Right atrium auricular region (tissue), 2 donors: ENCODE measurements at regions not wholly inside any gene's neighbourhood (a gene's known extent, or its start where the extent isn't known, plus 50 kb on each side); places are given as distances from the start of the nearest gene placed in this dataset.

ENCODE experiments used
- DNase-seq: peaks from one replicate; pipeline ENCODE4 v3.0.0-alpha.2; 2019; ENCODE audit warnings: low spot score
- H3K27ac ChIP-seq, 2 donors: fragments of 200-600 bp; sonication (generic); 1 replicate in 1 of 2; 2 replicates in 1 of 2; pipeline ENCODE4 v1.5.1; 2016 to 2019
- H3K27me3 ChIP-seq, 2 donors: fragments of 200-600 bp; sonication (generic); one replicate each; pipeline versions ENCODE4 v1.5.1 to v1.6.0; 2017 to 2019
- H3K36me3 ChIP-seq: fragments of 200-600 bp; sonication (generic); one replicate; pipeline ENCODE4 v1.5.1; 2016
- H3K4me1 ChIP-seq, 2 donors: fragments of 200-600 bp; sonication (generic); one replicate each; pipeline versions ENCODE4 v1.5.1 to v1.6.0; 2017 to 2019
- H3K4me3 ChIP-seq, 2 donors: fragments of 200-600 bp; sonication (generic); 1 replicate in 1 of 2; 2 replicates in 1 of 2; pipeline ENCODE4 v1.5.1; 2017 to 2019; ENCODE audit warnings: mild to moderate bottlenecking in 1 of 2, moderate library complexity in 1 of 2
- H3K9me3 ChIP-seq, 2 donors: fragments of 200-600 bp; sonication (generic); one replicate each; pipeline ENCODE4 v1.5.1; 2019
- TF ChIP-seq, protein P1 (sequence below), 2 donors: fragments of 200-600 bp; sonication (generic); IDR thresholded peaks; one replicate each; pipeline ENCODE4 v1.5.1; 2019; ENCODE audit warnings: antibody characterized with exemption in 2 of 2

DNA sequence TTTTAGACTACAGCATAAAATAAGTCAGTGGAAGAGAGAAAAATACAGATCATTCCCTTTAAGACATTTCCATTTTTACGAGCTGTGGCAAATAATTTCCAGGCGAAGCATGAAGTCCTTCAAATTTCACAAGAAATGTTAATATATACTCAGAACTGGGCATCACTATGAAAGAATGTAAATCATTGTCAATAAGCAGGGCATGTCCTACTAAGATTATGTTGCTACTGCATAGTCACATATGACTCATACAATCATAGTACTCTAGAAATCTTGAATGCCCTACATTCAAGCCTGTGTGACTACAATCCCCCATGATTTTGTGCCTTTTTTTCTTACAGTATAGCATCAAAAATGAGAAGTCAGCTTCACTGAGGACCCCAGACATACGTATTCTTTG is 485.2 kb upstream of the FTMT start:
- no peak for DNase-seq
- TF ChIP-seq, protein P1, sequence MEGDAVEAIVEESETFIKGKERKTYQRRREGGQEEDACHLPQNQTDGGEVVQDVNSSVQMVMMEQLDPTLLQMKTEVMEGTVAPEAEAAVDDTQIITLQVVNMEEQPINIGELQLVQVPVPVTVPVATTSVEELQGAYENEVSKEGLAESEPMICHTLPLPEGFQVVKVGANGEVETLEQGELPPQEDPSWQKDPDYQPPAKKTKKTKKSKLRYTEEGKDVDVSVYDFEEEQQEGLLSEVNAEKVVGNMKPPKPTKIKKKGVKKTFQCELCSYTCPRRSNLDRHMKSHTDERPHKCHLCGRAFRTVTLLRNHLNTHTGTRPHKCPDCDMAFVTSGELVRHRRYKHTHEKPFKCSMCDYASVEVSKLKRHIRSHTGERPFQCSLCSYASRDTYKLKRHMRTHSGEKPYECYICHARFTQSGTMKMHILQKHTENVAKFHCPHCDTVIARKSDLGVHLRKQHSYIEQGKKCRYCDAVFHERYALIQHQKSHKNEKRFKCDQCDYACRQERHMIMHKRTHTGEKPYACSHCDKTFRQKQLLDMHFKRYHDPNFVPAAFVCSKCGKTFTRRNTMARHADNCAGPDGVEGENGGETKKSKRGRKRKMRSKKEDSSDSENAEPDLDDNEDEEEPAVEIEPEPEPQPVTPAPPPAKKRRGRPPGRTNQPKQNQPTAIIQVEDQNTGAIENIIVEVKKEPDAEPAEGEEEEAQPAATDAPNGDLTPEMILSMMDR (IDR thresholded peaks at IDR 0.05), result no peak
- Histone ChIP-seq H3K4me1 (no peaks in the 10 kb centered on the region), H3K27me3 (no peaks in the 10 kb centered on the region), H3K27ac (no peak overlapping the region), H3K9me3 (no peaks in the 10 kb centered on the region), H3K4me3 (no peak overlapping the region), H3K36me3 (no peaks in the 10 kb centered on the region)

DNA sequence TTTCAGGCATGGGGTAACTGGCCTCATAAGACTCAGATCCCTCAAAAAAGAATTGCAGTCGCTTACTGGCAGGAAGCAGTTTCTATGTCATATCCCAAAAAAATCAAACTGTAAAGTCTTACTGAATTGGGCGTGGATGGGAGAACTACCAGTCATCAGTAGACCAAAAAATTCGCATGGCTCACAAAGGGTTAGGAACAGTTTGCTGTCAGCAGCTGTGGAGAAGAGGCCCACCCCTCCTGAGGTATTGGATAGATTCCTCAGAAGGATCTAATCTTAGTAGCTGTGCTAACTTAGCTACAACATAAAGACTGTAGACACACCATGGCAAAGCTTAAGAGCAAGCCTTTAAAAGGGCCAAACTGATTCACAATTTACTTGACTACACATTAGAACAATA is 478.3 kb upstream of the FTMT start:
- no peak for DNase-seq
- Histone ChIP-seq H3K27me3 (no peaks in the 10 kb centered on the region), H3K4me3 (no peak overlapping the region), H3K36me3 (no peaks in the 10 kb centered on the region), H3K9me3 (no peaks in the 10 kb centered on the region), H3K27ac (no peak overlapping the region), H3K4me1 (no peaks in the 10 kb centered on the region)
- TF ChIP-seq, protein P1 (IDR thresholded peaks at IDR 0.05), result no peak

DNA sequence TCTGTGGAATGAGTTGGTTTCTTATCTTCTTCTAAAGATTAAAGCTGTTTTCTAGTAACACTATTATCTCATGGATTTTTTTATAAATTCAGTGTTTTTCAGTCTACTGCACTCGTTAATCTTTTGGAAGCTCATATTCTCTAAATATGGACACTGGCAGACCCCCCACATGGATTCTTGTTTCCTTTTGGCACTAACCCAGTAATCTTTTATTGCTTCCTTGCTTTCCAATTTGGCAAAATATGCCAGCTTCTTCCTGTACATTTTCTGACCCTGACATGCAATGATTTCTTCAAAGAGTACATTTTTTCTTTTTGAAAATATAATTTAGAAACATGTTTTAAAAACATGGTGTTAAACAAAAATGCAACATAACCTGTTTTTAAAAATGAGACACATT is 474.2 kb upstream of the FTMT start:
- H3K36me3 ChIP-seq, result no peaks in the 10 kb centered on the region
- no peaks in the 10 kb centered on the region for H3K27me3 ChIP-seq
- no peaks in the 10 kb centered on the region for H3K4me1 ChIP-seq
- no peak overlapping the region for H3K4me3 ChIP-seq
- no peaks in the 10 kb centered on the region for H3K9me3 ChIP-seq
- no peak for DNase-seq
- no peak overlapping the region for H3K27ac ChIP-seq
- TF ChIP-seq, protein P1 (IDR thresholded peaks at IDR 0.05), result no peak

DNA sequence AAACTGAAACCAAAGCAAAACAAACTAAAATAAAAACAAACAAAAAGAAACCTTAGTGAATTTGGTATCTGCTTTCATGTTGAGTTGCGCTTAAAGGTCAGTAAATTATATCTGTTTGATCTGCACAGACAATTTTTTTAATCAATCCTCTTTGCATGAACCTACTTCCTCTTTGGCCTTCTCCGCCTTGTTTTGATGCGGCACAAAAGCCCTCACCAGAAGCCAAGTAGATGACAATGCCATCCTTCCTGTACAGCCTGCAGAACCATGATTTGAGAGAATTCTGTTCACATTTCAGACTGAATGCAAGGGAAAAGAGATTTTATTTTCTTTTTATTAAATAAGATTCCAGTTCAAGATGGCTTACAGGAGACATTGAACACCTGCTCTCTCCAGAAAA is 473.6 kb upstream of the FTMT start:
- DNase-seq, result no peak
- no peaks in the 10 kb centered on the region for H3K4me1 ChIP-seq
- TF ChIP-seq, protein P1 (IDR thresholded peaks at IDR 0.05), result no peak
- no peaks in the 10 kb centered on the region for H3K9me3 ChIP-seq
- H3K4me3 ChIP-seq, result no peak overlapping the region
- no peaks in the 10 kb centered on the region for H3K36me3 ChIP-seq
- no peaks in the 10 kb centered on the region for H3K27me3 ChIP-seq
- no peak overlapping the region for H3K27ac ChIP-seq

DNA sequence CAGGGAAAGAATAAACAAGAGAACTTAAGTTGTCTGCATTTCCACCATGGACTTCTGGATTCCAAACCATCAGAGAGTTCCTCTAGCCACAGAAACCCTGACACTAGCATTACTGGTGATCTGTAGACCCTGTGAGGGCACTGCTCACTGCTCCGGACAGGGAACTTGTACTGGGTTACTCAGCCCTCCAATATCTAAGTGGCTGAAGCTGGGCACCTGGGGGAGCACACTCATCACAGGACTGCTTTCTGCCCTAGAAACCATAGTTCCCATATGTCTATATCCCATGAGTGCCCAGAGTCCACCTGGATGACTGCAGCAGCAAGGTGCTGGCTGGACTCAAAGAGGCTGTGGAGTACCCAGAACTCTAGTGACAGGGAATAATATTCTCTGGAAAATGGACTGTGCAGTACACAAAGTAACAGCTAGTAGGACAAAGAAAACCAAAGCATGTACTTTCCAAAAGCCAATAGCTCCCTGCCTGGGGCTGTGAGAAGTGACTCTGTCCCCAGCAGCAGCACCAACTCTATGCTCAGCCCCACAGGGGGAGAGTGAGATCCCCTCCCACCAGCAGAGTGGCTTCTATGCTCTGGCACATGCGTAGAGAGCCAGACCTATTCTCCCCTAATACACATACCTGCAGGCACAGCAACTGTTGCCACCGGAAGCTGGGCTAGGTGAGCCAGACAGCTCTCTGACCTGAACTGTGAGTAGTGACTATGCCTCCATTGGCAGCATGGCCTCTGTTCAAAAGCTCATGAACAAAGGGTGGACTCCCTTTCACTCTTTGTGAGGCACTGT is 472.9 kb upstream of the FTMT start:
- Histone ChIP-seq H3K27ac (no peak overlapping the region), H3K4me3 (no peak overlapping the region), H3K36me3 (no peaks in the 10 kb centered on the region), H3K27me3 (no peaks in the 10 kb centered on the region), H3K4me1 (no peaks in the 10 kb centered on the region), H3K9me3 (no peaks in the 10 kb centered on the region)
- TF ChIP-seq, protein P1 (IDR thresholded peaks at IDR 0.05), result no peak
- no peak for DNase-seq

DNA sequence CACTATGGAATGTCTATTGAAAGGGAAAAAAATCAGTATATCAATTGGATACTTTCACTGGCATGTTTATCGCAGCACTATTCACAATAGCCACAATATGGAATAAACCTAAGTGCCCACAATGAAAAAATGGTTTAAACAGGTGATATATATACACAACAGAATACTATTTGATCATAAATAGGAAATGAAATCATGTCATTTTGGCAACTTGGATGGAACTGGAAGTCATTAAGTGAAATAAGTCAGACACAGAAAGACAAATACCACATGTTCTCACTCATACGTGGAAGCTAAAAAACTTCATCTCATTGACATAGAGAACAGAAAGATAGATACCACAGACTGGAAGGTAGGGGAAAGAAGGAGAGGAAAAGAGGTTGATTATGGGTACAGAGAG is 471.6 kb upstream of the FTMT start:
- Histone ChIP-seq H3K4me3 (no peak overlapping the region), H3K9me3 (no peaks in the 10 kb centered on the region), H3K4me1 (no peaks in the 10 kb centered on the region), H3K27ac (no peak overlapping the region), H3K27me3 (no peaks in the 10 kb centered on the region), H3K36me3 (no peaks in the 10 kb centered on the region)
- DNase-seq, result no peak
- TF ChIP-seq, protein P1 (IDR thresholded peaks at IDR 0.05), result no peak
